Skeletal muscle satellite cell (primary cell): ENCODE measurements at regions not wholly inside any gene's neighbourhood (a gene's known extent, or its start where the extent isn't known, plus 50 kb on each side); places are given as distances from the start of the nearest gene placed in this dataset.

Experiments
- H3K27me3 ChIP-seq: 2 replicates; pipeline ENCODE4 v1.7.0; 2013; ENCODE audit warnings: low read length; ENCODE audit not compliant: control insufficient read depth, insufficient read depth
- H3K36me3 ChIP-seq: 2 replicates; pipeline ENCODE4 v1.7.0; 2013; ENCODE audit warnings: mild to moderate bottlenecking, control low read depth, low read length; ENCODE audit not compliant: insufficient read depth
- H3K4me1 ChIP-seq: 2 replicates; pipeline ENCODE4 v1.7.0; 2013; ENCODE audit warnings: low read length; ENCODE audit not compliant: control insufficient read depth, insufficient read depth
- H3K4me2 ChIP-seq: 2 replicates; pipeline ENCODE4 v1.7.0; 2013; ENCODE audit warnings: mild to moderate bottlenecking, low read length
- H3K4me3 ChIP-seq: 2 replicates; pipeline ENCODE4 v1.7.0; 2013; ENCODE audit warnings: low read length
- H3K9ac ChIP-seq: 2 replicates; pipeline ENCODE4 v1.7.0; 2013; ENCODE audit warnings: mild to moderate bottlenecking, low read depth, low read length, moderate library complexity
- H3K9me3 ChIP-seq: replicated peaks from 2 replicates; pipeline ENCODE4 v1.7.0; 2013; ENCODE audit warnings: mild to moderate bottlenecking, control low read depth, low read length

DNA sequence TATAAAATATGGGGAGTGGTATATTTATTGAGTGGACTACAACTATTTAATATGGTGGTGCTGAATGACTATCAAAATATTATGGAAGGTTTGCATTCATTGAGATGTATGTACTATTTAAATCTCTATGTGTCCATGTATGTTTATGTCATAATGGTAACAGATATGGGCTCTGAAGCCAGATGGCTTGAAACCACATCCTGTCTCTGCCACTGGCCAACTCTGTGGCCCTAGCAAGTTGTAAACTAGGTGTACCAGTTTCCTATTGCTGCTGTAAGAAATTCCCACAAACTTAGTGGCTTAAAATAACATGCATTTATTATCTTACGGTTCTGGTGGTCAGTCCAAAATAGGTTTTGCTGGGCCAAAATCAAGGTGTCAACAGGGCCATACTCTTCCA is 198.1 kb upstream of the NFE2L3 start:
- Histone ChIP-seq H3K36me3 (no peaks in the 10 kb centered on the region), H3K4me3 (no peak overlapping the region)

DNA sequence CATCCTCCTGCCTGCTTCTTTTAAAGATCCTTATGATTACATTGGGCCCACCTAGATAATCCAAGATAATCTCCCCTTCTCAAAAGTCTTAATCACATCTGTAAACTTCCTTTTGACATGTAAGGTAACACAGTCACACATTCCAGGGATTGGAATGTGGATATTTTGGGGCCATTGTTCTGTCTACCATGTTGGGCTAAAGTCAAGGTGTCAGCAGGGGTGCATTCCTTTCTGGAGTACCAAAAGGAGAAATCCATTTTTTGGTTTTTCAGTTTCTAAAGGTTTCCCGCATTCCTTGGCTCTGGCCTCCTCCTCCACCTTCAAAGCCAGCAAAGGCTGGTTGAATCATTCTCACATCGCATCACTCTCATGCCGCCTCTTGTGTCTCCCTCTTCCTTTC is 197.6 kb upstream of the NFE2L3 start:
- Histone ChIP-seq H3K27me3 (peaks cover 21% of the 10 kb centered on the region), H3K4me2 (no peak overlapping the region), H3K4me1 (peaks cover 16% of the 10 kb centered on the region), H3K9ac (no peak overlapping the region), H3K9me3 (no peaks in the 10 kb centered on the region), H3K4me3 (no peak overlapping the region), H3K36me3 (no peaks in the 10 kb centered on the region)

More for the DNA sequence above, 198.1 kb upstream of the NFE2L3 start:
- H3K27me3 ChIP-seq: peaks cover 19% of the 10 kb centered on the region
- H3K4me1 ChIP-seq: peaks cover 16% of the 10 kb centered on the region
- H3K9me3 ChIP-seq: no peaks in the 10 kb centered on the region
- no peak overlapping the region for H3K4me2 ChIP-seq
- H3K9ac ChIP-seq: no peak overlapping the region

DNA sequence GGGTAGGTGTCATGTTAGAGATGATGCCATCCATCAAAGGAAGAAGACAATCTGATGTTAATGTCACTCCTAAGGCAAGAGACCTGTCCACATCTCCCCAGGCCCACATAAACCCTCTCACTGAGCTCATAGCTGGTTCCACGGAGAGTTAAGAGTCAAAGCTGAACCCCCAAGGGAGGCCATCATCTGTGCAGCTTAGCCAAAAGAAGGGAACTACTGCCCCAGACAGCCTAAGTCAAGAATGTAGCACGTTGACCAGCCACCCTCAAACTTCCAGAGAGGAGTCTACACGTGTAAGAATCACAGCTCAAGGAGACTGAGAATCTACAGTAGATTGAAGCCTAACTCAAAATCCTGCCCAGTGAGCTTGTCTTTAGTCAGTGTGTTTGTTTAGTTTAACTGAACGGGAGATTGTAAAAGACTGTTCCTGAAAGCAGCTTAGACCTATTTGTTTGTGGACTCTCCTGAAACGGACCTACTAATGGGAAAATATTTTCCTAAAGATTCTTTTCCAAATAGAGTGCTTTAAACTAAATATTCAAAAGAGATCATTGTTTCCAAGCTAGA is 192.7 kb upstream of the NFE2L3 start:
- Histone ChIP-seq H3K9me3 (no peaks in the 10 kb centered on the region), H3K4me3 (no peak overlapping the region), H3K4me1 (no peaks in the 10 kb centered on the region), H3K9ac (no peak overlapping the region), H3K4me2 (no peak overlapping the region), H3K27me3 (peaks cover 10% of the 10 kb centered on the region), H3K36me3 (no peaks in the 10 kb centered on the region)

DNA sequence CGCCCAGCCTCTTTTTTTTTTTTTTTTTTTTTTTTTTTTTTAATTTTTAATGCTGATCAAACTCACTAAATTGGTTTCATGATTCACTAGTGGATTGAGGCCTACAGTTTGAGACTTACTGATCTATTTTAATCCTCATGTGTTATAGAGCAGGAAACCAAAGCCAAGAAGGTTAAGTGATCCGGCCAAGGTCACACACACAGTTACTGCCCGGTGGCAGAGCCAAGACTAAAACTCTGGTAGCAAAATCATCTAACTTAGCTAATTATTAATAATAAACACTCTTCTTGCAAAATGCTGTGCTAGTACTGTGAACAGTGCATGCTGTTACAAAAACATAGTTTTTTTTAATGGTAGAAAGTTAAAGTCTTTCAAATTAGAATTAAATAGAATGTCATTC is 188.3 kb upstream of the NFE2L3 start:
- H3K9ac ChIP-seq: no peak overlapping the region
- no peaks in the 10 kb centered on the region for H3K4me1 ChIP-seq
- H3K9me3 ChIP-seq: no peaks in the 10 kb centered on the region
- H3K27me3 ChIP-seq: peaks cover 32% of the 10 kb centered on the region
- H3K36me3 ChIP-seq: no peaks in the 10 kb centered on the region
- H3K4me2 ChIP-seq: no peak overlapping the region
- H3K4me3 ChIP-seq: no peak overlapping the region

- Histone ChIP-seq H3K27me3 (peaks cover 27% of the 10 kb centered on the region), H3K4me1 (no peaks in the 10 kb centered on the region), H3K4me3 (no peak overlapping the region), H3K9me3 (no peaks in the 10 kb centered on the region), H3K36me3 (no peaks in the 10 kb centered on the region), H3K9ac (no peak overlapping the region), H3K4me2 (no peak overlapping the region)
Observed at GRCh38 chr7:25964483-25964991, 187.5 kb upstream of the NFE2L3 start.

- Histone ChIP-seq H3K36me3 (no peaks in the 10 kb centered on the region), H3K4me1 (no peaks in the 10 kb centered on the region), H3K27me3 (peaks cover 27% of the 10 kb centered on the region), H3K9ac (no peak overlapping the region), H3K9me3 (no peaks in the 10 kb centered on the region), H3K4me3 (no peak overlapping the region), H3K4me2 (no peak overlapping the region)
Observed at GRCh38 chr7:25965405-25966123, 186.4 kb upstream of the NFE2L3 start.

- H3K36me3 ChIP-seq: no peaks in the 10 kb centered on the region
- peaks cover 27% of the 10 kb centered on the region for H3K27me3 ChIP-seq
- no peak overlapping the region for H3K4me3 ChIP-seq
- H3K4me2 ChIP-seq: no peak overlapping the region
- H3K4me1 ChIP-seq: no peaks in the 10 kb centered on the region
- H3K9me3 ChIP-seq: no peaks in the 10 kb centered on the region
- H3K9ac ChIP-seq: no peak overlapping the region
Observed at GRCh38 chr7:25966469-25966868, 185.5 kb upstream of the NFE2L3 start.

DNA sequence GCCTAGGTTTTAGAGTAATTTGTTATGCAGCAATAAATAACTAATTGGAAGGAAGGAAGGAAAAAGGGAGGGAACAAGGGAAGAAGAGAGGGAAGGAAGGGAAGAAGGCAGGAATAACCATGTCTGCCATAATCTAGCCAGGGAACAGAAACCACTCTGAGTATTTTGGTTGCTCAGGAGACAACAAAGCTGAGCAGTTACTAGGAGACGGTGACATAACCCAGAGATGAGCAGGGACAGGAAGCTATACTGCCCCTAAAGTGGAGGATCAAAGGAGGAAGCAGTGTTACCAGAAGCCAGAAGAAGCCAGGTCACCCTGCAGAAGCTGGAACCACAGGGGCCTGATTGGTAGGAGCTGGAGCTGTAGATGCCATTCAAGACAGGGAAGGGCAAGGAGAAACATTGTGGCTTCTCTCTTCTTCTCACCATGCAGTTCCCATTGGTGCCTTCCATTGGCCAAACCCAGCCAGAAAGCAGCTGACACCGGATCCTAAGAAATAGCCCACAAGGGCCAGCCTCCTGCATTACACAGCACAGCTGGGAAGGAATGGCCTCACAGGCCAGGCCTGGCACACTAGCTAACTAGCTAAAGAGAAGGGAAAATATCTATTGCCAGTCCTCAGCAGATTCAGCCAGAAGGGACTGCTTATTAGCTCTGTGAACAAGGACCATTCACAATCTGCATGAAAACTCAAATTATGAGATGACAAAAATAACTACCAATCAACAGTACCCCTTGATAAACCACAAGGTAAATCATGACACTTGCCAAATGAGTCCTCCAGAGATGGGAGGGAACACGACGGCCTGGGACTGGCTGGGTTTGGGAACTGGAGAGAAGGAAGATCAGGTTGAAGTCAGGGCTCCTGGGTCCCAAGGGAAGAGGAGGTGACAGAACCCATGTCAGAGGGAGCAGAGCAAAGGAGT is 184.5 kb upstream of the NFE2L3 start:
- no peaks in the 10 kb centered on the region for H3K9me3 ChIP-seq
- peaks cover 27% of the 10 kb centered on the region for H3K27me3 ChIP-seq

GRCh38 chr7:25968205-25968993 is 183.6 kb upstream of the NFE2L3 start:
- Histone ChIP-seq H3K4me3 (no peak overlapping the region), H3K36me3 (no peaks in the 10 kb centered on the region), H3K4me2 (no peak overlapping the region), H3K4me1 (no peaks in the 10 kb centered on the region), H3K9ac (no peak overlapping the region), H3K27me3 (peaks cover 27% of the 10 kb centered on the region), H3K9me3 (no peaks in the 10 kb centered on the region)

More for the DNA sequence above, 184.5 kb upstream of the NFE2L3 start:
- H3K4me3 ChIP-seq: no peak overlapping the region
- no peaks in the 10 kb centered on the region for H3K4me1 ChIP-seq
- H3K36me3 ChIP-seq: no peaks in the 10 kb centered on the region
- no peak overlapping the region for H3K4me2 ChIP-seq
- no peak overlapping the region for H3K9ac ChIP-seq

DNA sequence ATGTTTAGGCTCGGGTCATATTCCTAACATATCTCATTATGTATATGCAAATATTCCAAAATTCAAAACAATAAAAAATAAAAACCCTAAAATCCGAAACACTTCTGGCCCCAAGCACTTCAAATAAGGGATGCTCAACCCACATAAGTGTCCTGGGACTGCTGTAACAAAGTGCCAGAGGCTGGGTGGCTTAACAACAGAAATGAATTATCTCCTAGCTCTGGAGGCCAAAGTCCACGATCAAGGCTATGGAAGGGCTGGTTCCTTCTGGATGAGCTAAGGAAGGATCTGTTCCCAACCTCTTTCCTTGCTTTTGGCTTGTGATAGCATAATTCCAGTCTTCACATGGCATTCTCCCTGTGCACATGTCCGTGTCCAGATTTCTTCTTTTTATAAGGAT is 181.6 kb upstream of the NFE2L3 start:
- H3K36me3 ChIP-seq: no peaks in the 10 kb centered on the region
- H3K9me3 ChIP-seq: no peaks in the 10 kb centered on the region
- peaks cover 17% of the 10 kb centered on the region for H3K27me3 ChIP-seq
- no peaks in the 10 kb centered on the region for H3K4me1 ChIP-seq
- no peak overlapping the region for H3K4me2 ChIP-seq
- no peak overlapping the region for H3K4me3 ChIP-seq
- no peak overlapping the region for H3K9ac ChIP-seq

DNA sequence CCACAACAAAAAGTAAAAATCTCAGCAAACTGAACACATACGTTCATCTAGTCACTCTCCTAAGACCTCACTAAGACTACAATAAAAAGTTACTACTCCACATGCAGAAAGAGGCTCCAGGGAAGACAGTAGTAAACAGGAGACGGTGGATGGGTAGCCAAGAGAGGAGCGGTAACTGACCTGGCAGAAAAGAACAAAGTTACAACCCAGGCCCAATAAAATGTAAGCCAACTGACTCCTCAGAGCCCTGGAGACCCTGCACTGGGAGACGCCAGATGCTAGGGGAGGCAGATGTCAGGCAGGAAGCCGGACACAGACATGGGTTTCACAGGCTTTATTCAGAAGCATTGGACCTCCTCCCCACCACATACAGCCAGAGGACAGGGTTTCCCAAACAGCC is 181.1 kb upstream of the NFE2L3 start:
- Histone ChIP-seq H3K9ac (no peak overlapping the region), H3K4me2 (no peak overlapping the region), H3K4me1 (no peaks in the 10 kb centered on the region), H3K36me3 (no peaks in the 10 kb centered on the region), H3K27me3 (peaks cover 17% of the 10 kb centered on the region), H3K9me3 (no peaks in the 10 kb centered on the region), H3K4me3 (no peak overlapping the region)
